CD14-positive monocyte (primary cell): ENCODE measurements at regions not wholly inside any gene's neighbourhood (a gene's known extent, or its start where the extent isn't known, plus 50 kb on each side); places are given as distances from the start of the nearest gene placed in this dataset.

Source experiments
- DNase-seq, 3 donors: peaks; one replicate each; pipeline ENCODE4 v3.0.0-alpha.2; 2011 to 2022
- H2AFZ ChIP-seq: 2 replicates; pipeline ENCODE4 v1.6.0; 2012; ENCODE audit warnings: mild to moderate bottlenecking, low read depth, low read length, inconsistent platforms; ENCODE audit not compliant: insufficient read depth, poor library complexity, severe bottlenecking
- H3K27ac ChIP-seq, 2 donors: 1 replicate in 1 of 2; 2 replicates in 1 of 2; pipeline ENCODE4 v1.5.1; 2012 to 2013; ENCODE audit warnings: low read length in 2 of 2, control low read depth in 1 of 2, inconsistent platforms in 1 of 2, low read depth in 1 of 2, mild to moderate bottlenecking in 1 of 2
- H3K27me3 ChIP-seq, 2 donors: one replicate each; pipeline versions ENCODE4 v1.6.0 to v1.6.1; 2011 to 2013; ENCODE audit warnings: low read length in 2 of 2; ENCODE audit not compliant: control insufficient read depth in 2 of 2, insufficient read depth in 2 of 2
- H3K36me3 ChIP-seq, 2 donors: replicated peaks in 1 of 2; 1 replicate in 1 of 2; 2 replicates in 1 of 2; pipeline versions ENCODE4 v1.5.1 to v1.6.1; 2012 to 2013; ENCODE audit warnings: low read length in 2 of 2, control low read depth in 1 of 2, inconsistent platforms in 1 of 2, mild to moderate bottlenecking in 1 of 2; ENCODE audit not compliant: insufficient read depth in 2 of 2, control insufficient read depth in 1 of 2
- H3K4me1 ChIP-seq, 2 donors: 1 replicate in 1 of 2; 2 replicates in 1 of 2; pipeline versions ENCODE4 v1.5.1 to v1.6.1; 2012 to 2013; ENCODE audit warnings: low read length in 2 of 2, control low read depth in 1 of 2, inconsistent platforms in 1 of 2, mild to moderate bottlenecking in 1 of 2, moderate library complexity in 1 of 2; ENCODE audit not compliant: insufficient read depth in 2 of 2, control insufficient read depth in 1 of 2
- H3K4me2 ChIP-seq: replicated peaks from 2 replicates; pipeline ENCODE3; 2012; ENCODE audit warnings: low read length, moderate library complexity, mild to moderate bottlenecking; ENCODE audit not compliant: poor library complexity, severe bottlenecking; ENCODE audit errors: extremely low read depth
- H3K4me3 ChIP-seq, 3 experiments: fragments of 200-600 bp in 1 of 3; sonication (generic) in 1 of 3; replicated peaks in 1 of 3; 1 replicate in 2 of 3; 2 replicates in 1 of 3; pipeline ENCODE4 v1.5.1; 2011 to 2013; ENCODE audit warnings: low read length in 3 of 3, mild to moderate bottlenecking in 3 of 3, control low read depth in 2 of 3, low read depth in 2 of 3, inconsistent platforms in 1 of 3, moderate library complexity in 1 of 3
- H3K79me2 ChIP-seq: 2 replicates; pipeline ENCODE4 v1.6.0; 2012; ENCODE audit warnings: mild to moderate bottlenecking, control low read depth, inconsistent platforms, low read length, moderate library complexity; ENCODE audit not compliant: insufficient read depth
- H3K9ac ChIP-seq: 2 replicates; pipeline ENCODE4 v1.6.0; 2017; ENCODE audit warnings: low read length, mild to moderate bottlenecking; ENCODE audit not compliant: insufficient read depth, poor library complexity, severe bottlenecking
- H3K9me3 ChIP-seq, 2 donors: replicated peaks in 1 of 2; 1 replicate in 1 of 2; 2 replicates in 1 of 2; pipeline versions ENCODE4 v1.5.1 to v1.6.1; 2012 to 2013; ENCODE audit warnings: low read length in 2 of 2, control low read depth in 1 of 2; ENCODE audit not compliant: control insufficient read depth in 1 of 2, insufficient read depth in 1 of 2
- H4K20me1 ChIP-seq: 2 replicates; pipeline ENCODE4 v1.6.0; 2012; ENCODE audit warnings: mild to moderate bottlenecking, low read length, control low read depth, moderate library complexity; ENCODE audit not compliant: insufficient read depth
- H3K27ac Mint-ChIP-seq, 7 donors: one replicate each; pipeline ENCODE4 v1.8.0; 2020; ENCODE audit warnings: mild to moderate bottlenecking in 7 of 7, mixed read lengths in 7 of 7, moderate library complexity in 6 of 7, inconsistent platforms in 2 of 7
- H3K27me3 Mint-ChIP-seq, 3 donors: one replicate each; pipeline ENCODE4 v1.8.0; 2021 to 2022; ENCODE audit warnings: low read depth in 3 of 3, mild to moderate bottlenecking in 3 of 3, mixed read lengths in 3 of 3, moderate library complexity in 3 of 3, inconsistent platforms in 1 of 3
- H3K36me3 Mint-ChIP-seq, 2 donors: one replicate each; pipeline ENCODE4 v1.8.0; 2020; ENCODE audit warnings: mixed read lengths in 2 of 2, inconsistent platforms in 1 of 2, mild to moderate bottlenecking in 1 of 2
- H3K4me1 Mint-ChIP-seq: one replicate; pipeline ENCODE4 v1.8.0; 2020; ENCODE audit warnings: mild to moderate bottlenecking, mixed read lengths
- H3K4me3 Mint-ChIP-seq, 2 donors: one replicate each; pipeline ENCODE4 v1.8.0; 2020; ENCODE audit warnings: mild to moderate bottlenecking in 2 of 2, mixed read lengths in 2 of 2, moderate library complexity in 1 of 2
- H3K9me3 Mint-ChIP-seq, 7 donors: one replicate each; pipeline ENCODE4 v1.8.0; 2020 to 2022; ENCODE audit warnings: mixed read lengths in 7 of 7, mild to moderate bottlenecking in 6 of 7, moderate library complexity in 6 of 7, inconsistent platforms in 2 of 7
- CTCF ChIP-seq: fragments of 200-600 bp; IDR thresholded peaks from one replicate; pipeline ENCODE4 v1.8.0; 2022; ENCODE audit warnings: antibody characterized with exemption, mild to moderate bottlenecking
- WGBS: methylation state at CpG from one replicate; pipeline ENCODE4 v1.1.5; 2013; ENCODE audit warnings: missing lambda C conversion rate; ENCODE audit not compliant: insufficient coverage; 5-methylcytosine and 5-hydroxymethylcytosine counted together
- intact Hi-C, 2 donors: fragments of 100-400 bp; cut with micrococcal nuclease; formaldehyde crosslinking; loops; one replicate each; pipeline versions ENCODE4 v1.15.0 to v1.15.1; 2023

GRCh38 chr12:93204896-93205295, 172.8 kb upstream of the NUDT4 start:
- no CpG with 5 or more reads among the region's 4 CpGs for WGBS
- H3K9me3 Mint-ChIP-seq, result peaks cover 0 to 3% (median 3%) of the 10 kb centered on the region in 7 donors
- Histone ChIP-seq H3K4me1 (no peaks in the 10 kb centered on the region), H3K9me3 (no peaks in the 10 kb centered on the region), H2AFZ (no peak overlapping the region), H3K36me3 (no peaks in the 10 kb centered on the region), H3K4me2 (no peak overlapping the region), H3K4me3 (no peak overlapping the region), H3K27ac (no peak overlapping the region), H4K20me1 (no peaks in the 10 kb centered on the region), H3K9ac (no peak overlapping the region), H3K27me3 (no peaks in the 10 kb centered on the region), H3K79me2 (no peaks in the 10 kb centered on the region)
- no peak overlapping the region for H3K4me3 Mint-ChIP-seq
- peaks cover 0 to 3% (median 2%) of the 10 kb centered on the region in 3 donors for H3K27me3 Mint-ChIP-seq
- H3K36me3 Mint-ChIP-seq, result no peaks in the 10 kb centered on the region
- H3K27ac Mint-ChIP-seq, result no peak overlapping the region
- TF ChIP-seq CTCF, result no peak
- intact Hi-C loops, result no loop called here
- H3K4me1 Mint-ChIP-seq, result no peaks in the 10 kb centered on the region
- DNase-seq, result no peak

GRCh38 chr12:93205361-93205760, 172.4 kb upstream of the NUDT4 start:
- Histone ChIP-seq H3K9me3 (no peaks in the 10 kb centered on the region), H3K36me3 (no peaks in the 10 kb centered on the region), H3K4me2 (no peak overlapping the region), H3K27ac (no peak overlapping the region), H3K79me2 (no peaks in the 10 kb centered on the region), H3K27me3 (no peaks in the 10 kb centered on the region), H3K9ac (no peak overlapping the region), H3K4me1 (no peaks in the 10 kb centered on the region), H2AFZ (no peak overlapping the region), H4K20me1 (no peaks in the 10 kb centered on the region), H3K4me3 (no peak overlapping the region)
- no peak for TF ChIP-seq CTCF
- H3K36me3 Mint-ChIP-seq, result no peaks in the 10 kb centered on the region
- H3K27me3 Mint-ChIP-seq, result peaks cover 0 to 2% (median 1%) of the 10 kb centered on the region in 3 donors
- WGBS, result 100% methylated on average over 1 of the region's 3 CpGs
- H3K9me3 Mint-ChIP-seq, result peaks cover 0 to 3% (median 3%) of the 10 kb centered on the region in 7 donors
- H3K27ac Mint-ChIP-seq, result peak overlapping the region in 1 of 7 donors; percentile 51
- H3K4me3 Mint-ChIP-seq, result no peak overlapping the region
- no peaks in the 10 kb centered on the region for H3K4me1 Mint-ChIP-seq
- intact Hi-C loops, result no loop called here
- no peak for DNase-seq
